IPS DF 6.9 (cell line): ENCODE measurements at regions not wholly inside any gene's neighbourhood (a gene's known extent, or its start where the extent isn't known, plus 50 kb on each side); places are given as distances from the start of the nearest gene placed in this dataset.

ENCODE experiments used
- DNase-seq: peaks from one replicate; pipeline ENCODE4 v3.0.0-alpha.2; 2013; ENCODE audit warnings: low read depth, low spot score
- H3K27ac ChIP-seq: one replicate; pipeline ENCODE4 v1.5.1; 2013; ENCODE audit warnings: low read length, control low read depth
- H3K27me3 ChIP-seq: 2 replicates; pipeline ENCODE4 v1.6.1; 2013; ENCODE audit warnings: mild to moderate bottlenecking, low read length; ENCODE audit not compliant: control insufficient read depth, insufficient read depth
- H3K36me3 ChIP-seq: 2 replicates; pipeline ENCODE4 v1.6.1; 2013; ENCODE audit warnings: low read length; ENCODE audit not compliant: control insufficient read depth, insufficient read depth
- H3K4me1 ChIP-seq: 2 replicates; pipeline ENCODE4 v1.6.1; 2013; ENCODE audit warnings: low read length; ENCODE audit not compliant: control insufficient read depth, insufficient read depth
- H3K4me3 ChIP-seq: 2 replicates; pipeline ENCODE4 v1.5.1; 2013; ENCODE audit warnings: mild to moderate bottlenecking, low read length
- H3K9me3 ChIP-seq: 2 replicates; pipeline ENCODE4 v1.6.1; 2013; ENCODE audit warnings: low read length, inconsistent platforms; ENCODE audit not compliant: control insufficient read depth, insufficient read depth
- WGBS: extraction: QIAGEN DNeasy Blood & Tissue Kit; methylation state at CpG from one replicate; pipeline ENCODE4 v1.1.7; 2013; ENCODE audit warnings: mixed read lengths, missing lambda C conversion rate; ENCODE audit not compliant: insufficient read length, insufficient coverage; 5-methylcytosine and 5-hydroxymethylcytosine counted together

GRCh38 chr22:48510599-48510998 lies 1317.1 kb downstream of the BRD1 start:
- no peak for DNase-seq
- H3K27me3 ChIP-seq = no peaks in the 10 kb centered on the region; the same call in 1 of the 2 replicates
- H3K4me3 ChIP-seq = no peak overlapping the region
- no peaks in the 10 kb centered on the region; the same call in 1 of the 2 replicates for H3K4me1 ChIP-seq
- peaks cover 43% of the 10 kb centered on the region for H3K9me3 ChIP-seq
- no peaks in the 10 kb centered on the region; the same call in 1 of the 2 replicates for H3K36me3 ChIP-seq
- no peak overlapping the region for H3K27ac ChIP-seq
- no CpG with 5 or more reads among the region's 2 CpGs for WGBS

DNA sequence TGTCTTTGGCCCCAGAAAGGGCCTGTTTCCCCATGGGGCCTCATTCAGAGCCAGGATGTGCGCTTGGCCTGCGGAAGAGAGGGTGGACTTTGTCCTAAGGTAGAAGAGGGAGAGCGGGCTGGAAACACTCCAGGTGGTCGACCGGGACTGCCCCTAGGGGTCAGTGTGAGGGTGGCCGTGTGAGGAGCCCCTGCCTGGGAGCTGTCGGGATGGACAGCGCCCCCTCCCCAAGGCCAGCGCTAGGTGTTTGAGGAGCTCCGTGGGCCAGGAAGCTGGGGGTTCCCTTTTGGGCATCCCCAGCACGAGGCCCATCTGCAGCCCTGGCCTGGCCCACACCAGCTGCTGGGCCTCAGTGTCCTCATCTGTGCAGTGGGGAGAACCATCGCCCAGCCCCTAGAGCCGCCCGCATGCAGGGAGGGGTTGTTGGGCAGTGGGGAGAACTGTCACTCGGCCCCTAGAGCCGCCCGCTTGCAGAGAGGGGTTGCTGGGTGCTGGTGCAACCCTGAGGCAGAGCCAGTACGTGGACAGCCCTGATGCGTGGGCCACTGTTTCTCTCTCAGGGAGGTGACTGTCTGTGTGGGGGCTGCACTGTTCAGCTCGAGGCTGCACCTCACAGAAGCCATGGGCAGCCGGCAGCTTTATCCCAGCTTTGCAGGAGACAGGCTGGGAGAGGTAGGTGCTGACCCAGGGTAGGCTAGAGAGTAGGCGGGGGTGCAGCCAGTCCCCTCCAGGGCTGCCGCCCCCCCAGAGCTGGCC lies 1319.9 kb downstream of the BRD1 start:
- H3K4me1 ChIP-seq = no peaks in the 10 kb centered on the region; the same call in 1 of the 2 replicates
- H3K36me3 ChIP-seq = no peaks in the 10 kb centered on the region; the same call in 1 of the 2 replicates
- no peak for DNase-seq
- H3K4me3 ChIP-seq = no peak overlapping the region
- H3K27me3 ChIP-seq = no peaks in the 10 kb centered on the region; the same call in 1 of the 2 replicates
- no CpG with 5 or more reads among the region's 23 CpGs for WGBS
- no peak overlapping the region for H3K27ac ChIP-seq
- H3K9me3 ChIP-seq = peaks cover 39% of the 10 kb centered on the region

- Histone ChIP-seq H3K4me1 (no peaks in the 10 kb centered on the region; the same call in 1 of the 2 replicates), H3K4me3 (no peak overlapping the region), H3K9me3 (peaks cover 39% of the 10 kb centered on the region), H3K36me3 (no peaks in the 10 kb centered on the region; the same call in 1 of the 2 replicates), H3K27me3 (no peaks in the 10 kb centered on the region; the same call in 1 of the 2 replicates), H3K27ac (no peak overlapping the region)
- WGBS = no CpG with 5 or more reads among the region's 9 CpGs
- DNase-seq = no peak
Observed at GRCh38 chr22:48507171-48507570, 1320.5 kb downstream of the BRD1 start.

GRCh38 chr22:48506506-48507145 lies 1321.0 kb downstream of the BRD1 start:
- no peak overlapping the region for H3K27ac ChIP-seq
- H3K36me3 ChIP-seq = no peaks in the 10 kb centered on the region; the same call in 1 of the 2 replicates
- H3K9me3 ChIP-seq = peaks cover 40% of the 10 kb centered on the region
- no peaks in the 10 kb centered on the region; the same call in 1 of the 2 replicates for H3K27me3 ChIP-seq
- H3K4me3 ChIP-seq = no peak overlapping the region
- H3K4me1 ChIP-seq = no peaks in the 10 kb centered on the region; the same call in 1 of the 2 replicates
- WGBS = no CpG with 5 or more reads among the region's 17 CpGs
- DNase-seq = no peak

GRCh38 chr22:48505891-48506290 lies 1321.8 kb downstream of the BRD1 start:
- H3K4me1 ChIP-seq = no peaks in the 10 kb centered on the region; the same call in 1 of the 2 replicates
- H3K4me3 ChIP-seq = no peak overlapping the region; the same call in 1 of the 2 replicates
- H3K27ac ChIP-seq = no peak overlapping the region
- H3K36me3 ChIP-seq = no peaks in the 10 kb centered on the region; the same call in 1 of the 2 replicates
- peaks cover 39% of the 10 kb centered on the region for H3K9me3 ChIP-seq
- no peaks in the 10 kb centered on the region; the same call in 1 of the 2 replicates for H3K27me3 ChIP-seq
- no CpG with 5 or more reads among the region's 8 CpGs for WGBS
- DNase-seq = no peak

- H3K36me3 ChIP-seq = no peaks in the 10 kb centered on the region; the same call in 1 of the 2 replicates
- no peak for DNase-seq
- no peak overlapping the region for H3K4me3 ChIP-seq
- no CpG with 5 or more reads among the region's 7 CpGs for WGBS
- no peak overlapping the region for H3K27ac ChIP-seq
- H3K27me3 ChIP-seq = no peaks in the 10 kb centered on the region
- H3K4me1 ChIP-seq = no peaks in the 10 kb centered on the region; the same call in 1 of the 2 replicates
- H3K9me3 ChIP-seq = peaks cover 47% of the 10 kb centered on the region
Observed at GRCh38 chr22:48504519-48505140, 1323.0 kb downstream of the BRD1 start.

GRCh38 chr22:48503876-48504275 lies 1323.8 kb downstream of the BRD1 start:
- Histone ChIP-seq H3K4me3 (no peak overlapping the region), H3K4me1 (no peaks in the 10 kb centered on the region; the same call in 1 of the 2 replicates), H3K27me3 (no peaks in the 10 kb centered on the region), H3K27ac (no peak overlapping the region), H3K9me3 (peaks cover 51% of the 10 kb centered on the region), H3K36me3 (no peaks in the 10 kb centered on the region; the same call in 1 of the 2 replicates)
- no peak for DNase-seq
- no CpG with 5 or more reads among the region's 9 CpGs for WGBS

DNA sequence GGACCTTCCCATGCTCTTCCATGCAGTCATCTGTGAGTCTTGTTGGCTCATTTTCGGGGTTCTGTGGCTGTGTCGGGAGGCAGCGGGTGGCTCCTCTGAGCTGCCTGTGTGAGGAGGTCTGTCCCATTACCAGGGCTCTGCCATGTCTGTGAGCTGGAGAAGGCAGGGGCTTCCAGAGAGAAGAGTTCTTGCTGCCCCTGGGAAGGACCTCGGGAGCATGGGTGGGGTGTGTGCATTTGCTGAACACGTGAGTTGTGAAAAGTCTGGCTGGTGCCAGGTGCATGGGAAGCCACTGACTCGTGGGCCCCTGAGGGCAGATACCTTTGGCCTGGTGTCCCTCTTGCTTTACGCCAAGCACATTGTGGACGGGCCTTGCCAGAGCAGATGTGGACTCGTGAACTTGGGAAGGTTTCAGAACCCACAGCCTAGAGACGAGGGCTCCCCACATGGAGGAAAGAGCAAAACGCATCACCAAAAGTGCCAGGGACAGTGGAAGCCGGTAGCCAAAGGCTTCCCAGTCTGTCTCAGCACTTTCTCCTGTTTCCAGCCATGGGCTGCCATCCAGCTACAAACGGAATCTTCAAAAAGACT lies 1324.5 kb downstream of the BRD1 start:
- H3K4me3 ChIP-seq = no peak overlapping the region
- no CpG with 5 or more reads among the region's 13 CpGs for WGBS

GRCh38 chr22:48501231-48501750 lies 1326.4 kb downstream of the BRD1 start:
- H3K27me3 ChIP-seq = no peaks in the 10 kb centered on the region
- H3K4me3 ChIP-seq = no peak overlapping the region
- H3K4me1 ChIP-seq = no peaks in the 10 kb centered on the region; the same call in 1 of the 2 replicates
- H3K36me3 ChIP-seq = no peaks in the 10 kb centered on the region; the same call in 1 of the 2 replicates
- no peak for DNase-seq
- WGBS = no CpG with 5 or more reads among the region's 21 CpGs
- H3K27ac ChIP-seq = no peak overlapping the region
- peaks cover 49% of the 10 kb centered on the region for H3K9me3 ChIP-seq

More for the DNA sequence above, 1324.5 kb downstream of the BRD1 start:
- no peaks in the 10 kb centered on the region; the same call in 1 of the 2 replicates for H3K4me1 ChIP-seq
- DNase-seq = no peak
- no peaks in the 10 kb centered on the region; the same call in 1 of the 2 replicates for H3K36me3 ChIP-seq
- H3K27ac ChIP-seq = no peak overlapping the region
- H3K9me3 ChIP-seq = peaks cover 52% of the 10 kb centered on the region
- no peaks in the 10 kb centered on the region for H3K27me3 ChIP-seq
